ENCODE measurements at regions not wholly inside any gene's neighbourhood (a gene's known extent, or its start where the extent isn't known, plus 50 kb on each side); places are given as distances from the start of the nearest gene placed in this dataset. TPM values are rescaled to one million over a fixed set of nuclear protein-coding genes. Genes with fewer than 3 reads are reported as not detected.
"Not testable (repeated sequence)": the region's sequence is repeated elsewhere in the genome, so short reads cannot be mapped to it uniquely, and the experiment has no call there.

GRCh38 chr5:1594357-1595106, 70.8 kb upstream of the LPCAT1 start:
- DNase-seq (ENCODE audit: low spot score), result peak; percentile 37
- TF ChIP-seq CTCF (IDR thresholded peaks at IDR 0.05), result no peak
- peak; percentile 92 for ATAC-seq (ENCODE audit: low FRiP score)

GRCh38 chr5:1593903-1594356, 70.2 kb upstream of the LPCAT1 start:
- ATAC-seq (ENCODE audit: low FRiP score) (peak; percentile 22), DNase-seq (ENCODE audit: low spot score) (no peak)
- TF ChIP-seq CTCF (IDR thresholded peaks at IDR 0.05), result no peak

GRCh38 chr5:1588071-1588694, 64.4 kb upstream of the LPCAT1 start:
- not testable (repeated sequence) for DNase-seq (ENCODE audit: low spot score); ATAC-seq (ENCODE audit: low FRiP score)

GRCh38 chr5:1583081-1583875, 59.5 kb upstream of the LPCAT1 start:
- not testable (repeated sequence) for DNase-seq (ENCODE audit: low spot score); ATAC-seq (ENCODE audit: low FRiP score)

GRCh38 chr5:1579389-1579788, 55.6 kb upstream of the LPCAT1 start:
- not testable (repeated sequence) for ATAC-seq (ENCODE audit: low FRiP score); DNase-seq (ENCODE audit: low spot score)

GRCh38 chr5:1576851-1577250, 53.1 kb upstream of the LPCAT1 start:
- ATAC-seq (ENCODE audit: low FRiP score); DNase-seq (ENCODE audit: low spot score): not testable (repeated sequence)

GRCh38 chr5:1575991-1576714, 52.4 kb upstream of the LPCAT1 start:
- DNase-seq (ENCODE audit: low spot score); ATAC-seq (ENCODE audit: low FRiP score): not testable (repeated sequence)

- not testable (repeated sequence) for ATAC-seq (ENCODE audit: low FRiP score); DNase-seq (ENCODE audit: low spot score)
Measured at GRCh38 chr5:1575491-1575890, 51.7 kb upstream of the LPCAT1 start.

- not testable (repeated sequence) for ATAC-seq (ENCODE audit: low FRiP score); DNase-seq (ENCODE audit: low spot score)
Measured at GRCh38 chr5:1574023-1574318, 50.2 kb upstream of the LPCAT1 start.

- not testable (repeated sequence) for ATAC-seq (ENCODE audit: low FRiP score); DNase-seq (ENCODE audit: low spot score)
Measured at GRCh38 chr5:1573217-1574022, 49.7 kb upstream of the LPCAT1 start.

Small RNA genes in the stretch of these regions (small RNA-seq; reads per million reads assigned to genes)
- gene AC091849.1 (not detected), gene MIR4277 (not detected)
